ENCODE measurements at regions not wholly inside any gene's neighbourhood (a gene's known extent, or its start where the extent isn't known, plus 50 kb on each side); places are given as distances from the start of the nearest gene placed in this dataset.

- H3K9ac ChIP-seq (ENCODE audit: low read depth, low read length) = no peak overlapping the region
- no peaks in the 10 kb centered on the region for H3K36me3 ChIP-seq (ENCODE audit: insufficient read depth, low read length)
- H3K9me3 ChIP-seq (ENCODE audit: control insufficient read depth, insufficient read depth, low read length) = no peaks in the 10 kb centered on the region
- peaks cover 4% of the 10 kb centered on the region; the same call in 1 of the 2 replicates for H3K4me1 ChIP-seq (ENCODE audit: insufficient read depth, low read length)
These were observed 218.4 kb upstream of the PCDH15 start for GRCh38 chr10:55019439-55019838.

- Histone ChIP-seq H3K36me3 (ENCODE audit: insufficient read depth, low read length) (no peaks in the 10 kb centered on the region), H3K4me1 (ENCODE audit: insufficient read depth, low read length) (no peaks in the 10 kb centered on the region), H3K9me3 (ENCODE audit: control insufficient read depth, insufficient read depth, low read length) (no peaks in the 10 kb centered on the region), H3K9ac (ENCODE audit: low read depth, low read length) (no peak overlapping the region)
These were observed 212.3 kb upstream of the PCDH15 start for GRCh38 chr10:55013318-55013717.

DNA sequence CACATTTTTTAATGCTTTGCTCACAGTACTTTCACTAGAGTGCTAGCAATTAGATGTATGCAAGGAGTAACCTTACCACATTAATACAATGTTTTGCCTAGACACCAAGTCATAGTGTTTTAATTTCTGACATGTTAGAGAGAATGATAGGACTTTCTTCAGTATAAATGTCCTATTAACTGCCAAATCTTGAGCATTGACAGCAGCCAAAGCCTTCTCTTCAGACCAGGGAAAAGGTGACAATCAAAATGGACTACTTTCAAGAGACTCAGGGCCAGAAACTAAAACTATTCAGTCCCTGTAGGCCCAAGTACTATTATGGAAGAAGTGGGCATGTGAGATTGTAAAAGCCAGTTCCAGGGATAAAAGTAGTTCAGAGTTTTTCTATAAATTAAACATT is 201.4 kb upstream of the PCDH15 start:
- H3K36me3 ChIP-seq (ENCODE audit: insufficient read depth, low read length) = no peaks in the 10 kb centered on the region
- no peak overlapping the region for H3K9ac ChIP-seq (ENCODE audit: low read depth, low read length)
- no peaks in the 10 kb centered on the region for H3K4me1 ChIP-seq (ENCODE audit: insufficient read depth, low read length)

DNA sequence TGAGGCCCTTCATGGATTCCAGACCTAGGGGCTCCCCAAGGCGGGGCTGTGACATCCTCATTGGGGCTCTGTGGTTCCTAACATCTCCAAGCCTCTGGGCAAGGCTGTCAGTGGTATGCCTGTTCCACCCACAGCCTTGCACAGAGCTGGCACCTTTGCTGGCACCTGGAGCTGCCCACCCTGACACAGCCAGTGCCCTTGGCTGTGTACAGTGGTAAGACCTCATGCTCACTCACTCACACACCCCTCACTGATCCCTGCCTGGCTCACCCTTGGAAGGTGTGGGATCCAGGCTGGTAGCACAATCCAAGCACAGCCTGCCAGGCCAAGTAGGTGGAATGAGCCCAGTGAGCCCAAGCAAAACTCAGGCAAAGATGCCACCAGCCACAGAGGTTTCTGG is 200.4 kb upstream of the PCDH15 start:
- Histone ChIP-seq H3K4me1 (ENCODE audit: insufficient read depth, low read length) (no peaks in the 10 kb centered on the region), H3K9me3 (ENCODE audit: control insufficient read depth, insufficient read depth, low read length) (0 out of 2 replicates have a peak, but pooled peaks cover 4% of the 10 kb centered on the region), H3K36me3 (ENCODE audit: insufficient read depth, low read length) (no peaks in the 10 kb centered on the region), H3K9ac (ENCODE audit: low read depth, low read length) (no peak overlapping the region)

More for the DNA sequence above, 201.4 kb upstream of the PCDH15 start:
- H3K9me3 ChIP-seq (ENCODE audit: control insufficient read depth, insufficient read depth, low read length) = 0 out of 2 replicates have a peak, but pooled peaks cover 4% of the 10 kb centered on the region

DNA sequence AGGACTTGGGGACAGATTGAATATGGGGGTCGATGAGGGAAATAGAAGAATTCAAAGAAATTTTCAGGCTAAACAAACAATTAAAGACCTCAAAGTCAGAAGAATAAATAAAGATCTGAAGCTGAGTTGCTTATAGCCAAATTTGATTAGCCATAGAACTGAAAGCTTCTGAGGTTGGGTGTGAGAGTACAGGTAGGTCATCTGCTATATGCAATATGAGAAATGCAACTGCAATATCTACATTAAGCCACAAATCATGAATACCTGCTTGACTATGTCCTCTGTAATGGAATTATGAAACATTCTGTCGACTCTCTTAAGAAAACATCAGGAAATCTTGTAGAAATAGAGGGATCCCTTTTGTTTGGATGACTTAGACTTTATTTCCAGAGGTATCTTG is 192.1 kb upstream of the PCDH15 start:
- H3K9ac ChIP-seq (ENCODE audit: low read depth, low read length) = no peak overlapping the region
- H3K36me3 ChIP-seq (ENCODE audit: insufficient read depth, low read length) = no peaks in the 10 kb centered on the region
- no peaks in the 10 kb centered on the region for H3K4me1 ChIP-seq (ENCODE audit: insufficient read depth, low read length)
- no peaks in the 10 kb centered on the region for H3K9me3 ChIP-seq (ENCODE audit: control insufficient read depth, insufficient read depth, low read length)

- Histone ChIP-seq H3K9me3 (ENCODE audit: control insufficient read depth, insufficient read depth, low read length) (no peaks in the 10 kb centered on the region), H3K36me3 (ENCODE audit: insufficient read depth, low read length) (no peaks in the 10 kb centered on the region), H3K4me1 (ENCODE audit: insufficient read depth, low read length) (no peaks in the 10 kb centered on the region), H3K9ac (ENCODE audit: low read depth, low read length) (no peak overlapping the region)
These were observed 184.7 kb upstream of the PCDH15 start for GRCh38 chr10:54985732-54986131.

DNA sequence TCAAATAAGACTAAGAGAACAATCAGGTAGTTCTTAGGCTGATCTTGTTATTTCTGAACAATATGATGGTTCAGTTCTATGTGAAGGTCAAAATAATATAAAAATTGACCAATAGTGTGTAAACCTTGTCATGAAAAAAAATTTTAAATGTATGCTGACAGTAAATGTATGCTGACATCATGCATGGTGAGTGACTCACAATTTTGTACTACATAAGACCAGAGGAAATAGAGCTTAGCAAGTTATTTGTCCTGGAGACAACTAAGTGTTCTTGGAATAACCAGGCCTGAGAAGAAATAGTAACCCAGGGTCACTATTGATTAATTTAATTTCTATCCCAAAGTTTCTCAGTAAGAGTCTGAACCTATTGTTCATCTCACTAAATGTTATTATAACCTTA is 182.2 kb upstream of the PCDH15 start:
- H3K9ac ChIP-seq (ENCODE audit: low read depth, low read length) = no peak overlapping the region
- no peaks in the 10 kb centered on the region for H3K4me1 ChIP-seq (ENCODE audit: insufficient read depth, low read length)
- H3K9me3 ChIP-seq (ENCODE audit: control insufficient read depth, insufficient read depth, low read length) = no peaks in the 10 kb centered on the region
- no peaks in the 10 kb centered on the region for H3K36me3 ChIP-seq (ENCODE audit: insufficient read depth, low read length)

DNA sequence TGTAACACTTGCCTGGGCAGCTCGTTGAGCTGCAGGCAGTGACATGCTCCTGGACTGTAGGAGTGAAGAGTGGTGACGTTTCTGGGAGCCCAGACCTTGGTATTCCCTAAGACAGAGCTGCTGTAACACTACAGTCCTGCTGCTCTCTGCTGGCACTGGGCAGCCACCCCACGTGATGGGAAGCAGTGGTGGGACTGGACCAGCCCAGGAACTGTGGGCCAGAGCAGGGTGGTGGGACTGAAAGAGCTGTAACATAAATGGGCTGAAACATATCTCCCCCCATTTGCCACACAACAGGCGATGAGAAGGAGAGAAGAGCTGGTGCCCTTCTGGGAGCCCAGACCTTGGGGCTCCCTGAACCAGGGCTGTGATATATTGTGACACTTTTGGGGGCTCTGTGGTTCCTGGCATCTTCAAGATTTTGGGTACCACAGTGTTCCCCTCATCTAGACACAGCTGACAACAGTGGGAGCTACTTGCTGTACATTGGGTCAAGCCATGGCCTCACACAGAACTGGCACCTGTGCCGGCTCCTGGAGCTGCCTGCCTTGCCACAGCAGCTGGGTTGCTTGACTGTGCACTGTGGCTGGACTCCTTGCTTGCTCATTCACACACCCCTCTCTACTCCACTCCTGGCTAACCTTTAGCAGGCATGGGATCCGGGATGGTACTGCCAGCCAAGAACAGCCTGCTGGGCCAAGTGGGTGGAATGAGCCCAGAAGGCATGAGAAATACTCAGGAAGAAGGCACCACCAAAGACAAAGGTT is 161.3 kb upstream of the PCDH15 start:
- Histone ChIP-seq H3K4me1 (ENCODE audit: insufficient read depth, low read length) (no peaks in the 10 kb centered on the region), H3K9ac (ENCODE audit: low read depth, low read length) (no peak overlapping the region), H3K9me3 (ENCODE audit: control insufficient read depth, insufficient read depth, low read length) (no peaks in the 10 kb centered on the region; the same call in none of the 2 replicates), H3K36me3 (ENCODE audit: insufficient read depth, low read length) (no peaks in the 10 kb centered on the region)

DNA sequence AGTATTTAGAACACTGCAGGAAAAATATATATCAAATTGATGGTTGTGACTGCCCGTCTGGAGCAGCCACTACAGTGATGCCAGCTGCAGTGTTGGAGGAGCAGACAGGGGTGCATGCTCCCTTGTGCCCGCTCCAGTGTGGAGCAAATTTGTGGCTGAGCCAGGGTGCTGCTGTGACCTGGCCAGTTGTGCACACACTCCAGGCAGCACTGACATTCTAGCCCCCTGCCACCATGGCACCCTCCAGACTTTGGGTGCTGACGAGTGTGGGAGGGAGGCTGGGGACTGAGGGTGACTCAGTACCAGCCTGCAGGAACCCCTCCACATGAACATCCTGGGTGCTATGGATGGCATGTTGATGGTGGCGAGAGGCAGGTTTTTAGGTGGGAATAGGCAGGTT is 160.0 kb upstream of the PCDH15 start:
- no peaks in the 10 kb centered on the region for H3K4me1 ChIP-seq (ENCODE audit: insufficient read depth, low read length)
- H3K36me3 ChIP-seq (ENCODE audit: insufficient read depth, low read length) = no peaks in the 10 kb centered on the region
- no peak overlapping the region for H3K9ac ChIP-seq (ENCODE audit: low read depth, low read length)
- no peaks in the 10 kb centered on the region; the same call in none of the 2 replicates for H3K9me3 ChIP-seq (ENCODE audit: control insufficient read depth, insufficient read depth, low read length)

GRCh38 chr10:54958844-54959243 is 157.8 kb upstream of the PCDH15 start:
- no peaks in the 10 kb centered on the region for H3K4me1 ChIP-seq (ENCODE audit: insufficient read depth, low read length)
- no peaks in the 10 kb centered on the region; the same call in none of the 2 replicates for H3K9me3 ChIP-seq (ENCODE audit: control insufficient read depth, insufficient read depth, low read length)
- no peaks in the 10 kb centered on the region for H3K36me3 ChIP-seq (ENCODE audit: insufficient read depth, low read length)
- no peak overlapping the region for H3K9ac ChIP-seq (ENCODE audit: low read depth, low read length)

DNA sequence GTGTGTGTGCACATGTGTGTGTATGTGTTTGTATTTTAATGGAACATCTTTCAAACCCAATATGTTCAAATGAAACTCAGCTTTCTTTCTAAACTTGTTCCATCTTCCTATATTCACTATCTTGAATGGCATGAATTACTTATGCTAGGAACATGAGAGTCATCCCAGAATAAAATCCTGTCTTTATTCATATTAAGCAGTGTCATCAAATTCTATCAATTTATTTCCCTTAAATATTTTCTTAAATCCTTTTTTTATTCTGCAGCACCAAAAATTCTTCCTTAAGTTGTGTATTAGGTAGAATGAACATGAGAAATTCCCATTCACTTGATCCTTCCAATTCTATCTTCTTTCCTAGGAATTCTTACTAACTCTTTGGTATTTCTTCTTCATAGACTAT is 146.6 kb upstream of the PCDH15 start:
- H3K9ac ChIP-seq (ENCODE audit: low read depth, low read length) = no peak overlapping the region
- no peaks in the 10 kb centered on the region for H3K36me3 ChIP-seq (ENCODE audit: insufficient read depth, low read length)
- no peaks in the 10 kb centered on the region for H3K4me1 ChIP-seq (ENCODE audit: insufficient read depth, low read length)
- no peaks in the 10 kb centered on the region for H3K9me3 ChIP-seq (ENCODE audit: control insufficient read depth, insufficient read depth, low read length)

- H3K4me1 ChIP-seq (ENCODE audit: insufficient read depth, low read length) = no peaks in the 10 kb centered on the region
- H3K9ac ChIP-seq (ENCODE audit: low read depth, low read length) = no peak overlapping the region
- H3K36me3 ChIP-seq (ENCODE audit: insufficient read depth, low read length) = no peaks in the 10 kb centered on the region
- H3K9me3 ChIP-seq (ENCODE audit: control insufficient read depth, insufficient read depth, low read length) = no peaks in the 10 kb centered on the region
These were observed 139.4 kb upstream of the PCDH15 start for GRCh38 chr10:54940418-54940817.

- no peaks in the 10 kb centered on the region for H3K36me3 ChIP-seq (ENCODE audit: insufficient read depth, low read length)
- H3K4me1 ChIP-seq (ENCODE audit: insufficient read depth, low read length) = no peaks in the 10 kb centered on the region
- peaks cover 4% of the 10 kb centered on the region for H3K9me3 ChIP-seq (ENCODE audit: control insufficient read depth, insufficient read depth, low read length)
- no peak overlapping the region for H3K9ac ChIP-seq (ENCODE audit: low read depth, low read length)
These were observed 113.0 kb upstream of the PCDH15 start for GRCh38 chr10:54914049-54914448.

DNA sequence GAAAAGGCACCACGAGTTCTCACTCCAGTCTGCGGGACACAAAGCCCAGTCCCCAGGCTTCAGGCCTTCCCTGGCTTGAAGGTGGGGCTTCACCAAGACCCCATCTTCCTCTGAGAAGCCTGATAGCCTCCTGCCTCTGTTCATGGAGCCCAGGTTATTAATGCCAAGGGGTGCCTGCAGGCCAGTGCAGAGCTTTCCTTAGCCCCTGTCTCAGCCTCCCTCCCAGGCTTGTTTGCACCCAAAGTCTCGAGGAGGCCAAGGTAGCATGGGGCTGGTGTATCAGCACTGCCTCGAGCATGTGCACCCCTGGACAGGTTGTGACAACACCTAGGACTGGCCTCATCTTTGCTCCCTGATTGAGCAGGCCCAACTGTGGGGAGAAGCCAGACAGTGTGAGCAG is 108.1 kb upstream of the PCDH15 start:
- no peaks in the 10 kb centered on the region; the same call in none of the 2 replicates for H3K9me3 ChIP-seq (ENCODE audit: control insufficient read depth, insufficient read depth, low read length)
- H3K9ac ChIP-seq (ENCODE audit: low read depth, low read length) = no peak overlapping the region
- no peaks in the 10 kb centered on the region for H3K36me3 ChIP-seq (ENCODE audit: insufficient read depth, low read length)
- peaks cover 3% of the 10 kb centered on the region; the same call in 1 of the 2 replicates for H3K4me1 ChIP-seq (ENCODE audit: insufficient read depth, low read length)

GRCh38 chr10:54908019-54908418 is 107.0 kb upstream of the PCDH15 start:
- Histone ChIP-seq H3K36me3 (ENCODE audit: insufficient read depth, low read length) (no peaks in the 10 kb centered on the region), H3K9me3 (ENCODE audit: control insufficient read depth, insufficient read depth, low read length) (no peaks in the 10 kb centered on the region; the same call in 1 of the 2 replicates), H3K9ac (ENCODE audit: low read depth, low read length) (no peak overlapping the region)

More at GRCh38 chr10:54908019-54908418, 107.0 kb upstream of the PCDH15 start:
- peaks cover 3% of the 10 kb centered on the region; the same call in 1 of the 2 replicates for H3K4me1 ChIP-seq (ENCODE audit: insufficient read depth, low read length)
